Ovary (tissue), 3 donors: ENCODE measurements at regions not wholly inside any gene's neighbourhood (a gene's known extent, or its start where the extent isn't known, plus 50 kb on each side); places are given as distances from the start of the nearest gene placed in this dataset.

ENCODE experiments used
- CTCF ChIP-seq, 3 donors: fragments of 450-650 bp in 2 of 3; fragments of 200-600 bp in 1 of 3; IDR thresholded peaks; one replicate each; pipeline versions ENCODE4 v1.5.1 to v1.8.0; 2016 to 2022; ENCODE audit warnings: antibody characterized with exemption in 3 of 3, mild to moderate bottlenecking in 1 of 3
- POLR2A ChIP-seq: fragments of 450-650 bp; IDR thresholded peaks from one replicate; pipeline ENCODE4 v1.6.1; 2017; ENCODE audit warnings: antibody characterized with exemption, mild to moderate bottlenecking, moderate library complexity
- donor health status: DM: no; HTN: no; CAD: no.

GRCh38 chr4:33161202-33161601 lies 2441.0 kb downstream of the PCDH7 start:
- TF ChIP-seq CTCF (IDR thresholded peaks at IDR 0.05) = no peak
- TF ChIP-seq POLR2A = no peak
